Cardiac fibroblast (primary cell): ENCODE measurements at regions not wholly inside any gene's neighbourhood (a gene's known extent, or its start where the extent isn't known, plus 50 kb on each side); places are given as distances from the start of the nearest gene placed in this dataset.

Experiments
- DNase-seq, 2 donors: peaks; one replicate each; pipeline versions ENCODE4 v3.0.0 to v3.0.0-alpha.2; 2010; ENCODE audit warnings: low read depth in 2 of 2
- H3K4me3 ChIP-seq, 2 donors: replicated peaks in 1 of 2; 1 replicate in 1 of 2; 2 replicates in 1 of 2; pipeline ENCODE4 v1.5.1; 2011; ENCODE audit warnings: low read depth in 2 of 2, low read length in 2 of 2, mild to moderate bottlenecking in 2 of 2, moderate library complexity in 1 of 2
- CTCF ChIP-seq: IDR thresholded peaks from one replicate; pipeline ENCODE4 v1.5.1; 2011; ENCODE audit warnings: low read depth, mild to moderate bottlenecking, low read length, inconsistent platforms

- TF ChIP-seq CTCF = no peak
- no peak overlapping the region for H3K4me3 ChIP-seq
- DNase-seq = peak in 1 of 2 donors; percentile 24
Observed at GRCh38 chr18:44107187-44107586, 573.5 kb upstream of the SETBP1 start.

GRCh38 chr18:44111337-44111736 is 569.4 kb upstream of the SETBP1 start:
- TF ChIP-seq CTCF = no peak
- no peak for DNase-seq
- H3K4me3 ChIP-seq = no peak overlapping the region

GRCh38 chr18:44117821-44118220 is 562.9 kb upstream of the SETBP1 start:
- DNase-seq = no peak
- TF ChIP-seq CTCF = no peak
- H3K4me3 ChIP-seq = no peak overlapping the region

GRCh38 chr18:44119607-44120006 is 561.1 kb upstream of the SETBP1 start:
- H3K4me3 ChIP-seq = no peak overlapping the region
- TF ChIP-seq CTCF = no peak
- DNase-seq = peak in 1 of 2 donors; percentile 9

- no peak for TF ChIP-seq CTCF
- no peak for DNase-seq
- H3K4me3 ChIP-seq = no peak overlapping the region
Observed at GRCh38 chr18:44123743-44124142, 556.9 kb upstream of the SETBP1 start.

GRCh38 chr18:44125446-44125845 is 555.2 kb upstream of the SETBP1 start:
- no peak for DNase-seq
- no peak overlapping the region for H3K4me3 ChIP-seq
- TF ChIP-seq CTCF = no peak

- no peak overlapping the region for H3K4me3 ChIP-seq
- TF ChIP-seq CTCF = no peak
- no peak for DNase-seq
Observed at GRCh38 chr18:44126598-44126997, 554.1 kb upstream of the SETBP1 start.
